ENCODE measurements at regions not wholly inside any gene's neighbourhood (a gene's known extent, or its start where the extent isn't known, plus 50 kb on each side); places are given as distances from the start of the nearest gene placed in this dataset.

- DNase-seq: no peak
Observed at GRCh38 chr2:176683618-176684111, 414.4 kb downstream of the MTX2 start.

- DNase-seq: no peak
Observed at GRCh38 chr2:176685908-176686307, 416.7 kb downstream of the MTX2 start.

DNA sequence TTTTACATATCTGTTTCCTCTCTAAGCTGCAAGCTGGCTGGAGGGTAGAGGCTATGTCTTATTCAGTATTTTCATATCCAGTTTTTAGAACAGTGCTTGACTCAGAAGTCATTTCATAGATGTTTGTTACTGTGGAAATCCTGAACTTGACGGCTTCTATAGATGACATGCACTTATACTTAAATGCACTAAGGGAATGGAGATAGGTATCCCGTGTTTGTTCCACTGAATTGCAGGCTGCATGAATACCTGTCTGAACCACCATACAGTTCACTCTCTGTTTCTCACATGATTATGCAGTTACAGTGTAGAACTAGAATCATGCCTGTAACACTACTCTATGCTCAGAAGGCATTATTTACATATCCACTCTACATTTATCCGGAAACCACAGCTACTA is 417.1 kb downstream of the MTX2 start:
- DNase-seq: no peak

- DNase-seq: no peak
Observed at GRCh38 chr2:176687342-176687741, 418.1 kb downstream of the MTX2 start.

GRCh38 chr2:176687944-176688343 is 418.7 kb downstream of the MTX2 start:
- DNase-seq: no peak

DNA sequence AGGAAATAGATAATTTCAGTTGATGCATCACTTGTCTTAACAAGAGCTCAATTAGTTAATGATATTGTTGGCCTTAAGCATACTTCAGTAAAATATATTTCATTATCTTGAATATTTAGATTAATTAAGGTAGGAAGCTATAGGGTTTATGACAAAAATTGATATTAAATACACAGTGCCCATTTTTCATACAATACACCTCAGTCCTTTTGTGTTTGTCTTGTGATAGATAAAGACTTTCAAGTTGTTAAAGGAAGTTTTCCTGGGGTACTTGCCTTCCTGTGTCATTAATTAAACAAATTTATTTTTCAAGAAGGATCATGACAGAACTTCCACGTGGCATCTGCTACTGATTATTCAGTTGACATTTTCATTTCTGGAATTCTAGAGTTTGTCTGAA is 420.5 kb downstream of the MTX2 start:
- DNase-seq: no peak

DNA sequence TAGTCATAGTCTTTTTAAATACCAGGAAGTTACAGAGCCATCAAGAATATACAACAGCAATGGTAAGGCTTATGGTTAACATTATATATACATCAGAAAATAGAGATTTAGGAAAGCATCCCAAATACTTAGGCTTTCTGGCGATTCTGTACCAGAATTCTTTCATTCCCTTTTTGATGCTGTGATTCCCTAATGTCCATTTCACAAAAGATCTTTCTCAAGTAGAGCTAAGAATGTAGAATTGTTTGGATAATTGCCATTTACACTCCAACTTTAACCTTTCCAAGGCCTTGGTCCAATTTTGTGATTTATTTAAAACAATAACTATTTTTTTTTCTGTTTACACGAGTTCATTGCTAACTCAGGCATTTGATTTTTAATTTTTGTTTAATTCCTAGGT is 422.2 kb downstream of the MTX2 start:
- DNase-seq: no peak

DNA sequence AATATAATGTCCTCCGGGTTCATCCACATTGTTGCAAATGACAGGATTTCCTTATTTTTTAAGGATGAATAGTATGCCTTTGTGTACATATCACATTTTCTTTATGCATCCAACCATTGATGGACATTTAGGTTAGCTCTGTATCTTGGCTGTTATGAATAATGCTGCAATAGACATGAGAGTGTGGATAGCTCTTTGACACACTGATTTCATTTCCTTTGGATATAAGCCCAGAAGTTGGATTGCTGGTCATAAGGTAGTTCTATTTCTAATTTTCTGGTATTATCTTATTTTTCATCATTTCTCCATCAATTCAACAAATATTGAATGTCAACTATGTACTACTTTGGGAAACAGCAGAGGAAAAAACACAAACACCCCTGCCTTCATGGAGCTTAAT is 423.3 kb downstream of the MTX2 start:
- DNase-seq: no peak

- no peak for DNase-seq
Observed at GRCh38 chr2:176699098-176699497, 429.9 kb downstream of the MTX2 start.

- DNase-seq: no peak
Observed at GRCh38 chr2:176699644-176700043, 430.4 kb downstream of the MTX2 start.

- DNase-seq: no peak
Observed at GRCh38 chr2:176702131-176702530, 432.9 kb downstream of the MTX2 start.

DNA sequence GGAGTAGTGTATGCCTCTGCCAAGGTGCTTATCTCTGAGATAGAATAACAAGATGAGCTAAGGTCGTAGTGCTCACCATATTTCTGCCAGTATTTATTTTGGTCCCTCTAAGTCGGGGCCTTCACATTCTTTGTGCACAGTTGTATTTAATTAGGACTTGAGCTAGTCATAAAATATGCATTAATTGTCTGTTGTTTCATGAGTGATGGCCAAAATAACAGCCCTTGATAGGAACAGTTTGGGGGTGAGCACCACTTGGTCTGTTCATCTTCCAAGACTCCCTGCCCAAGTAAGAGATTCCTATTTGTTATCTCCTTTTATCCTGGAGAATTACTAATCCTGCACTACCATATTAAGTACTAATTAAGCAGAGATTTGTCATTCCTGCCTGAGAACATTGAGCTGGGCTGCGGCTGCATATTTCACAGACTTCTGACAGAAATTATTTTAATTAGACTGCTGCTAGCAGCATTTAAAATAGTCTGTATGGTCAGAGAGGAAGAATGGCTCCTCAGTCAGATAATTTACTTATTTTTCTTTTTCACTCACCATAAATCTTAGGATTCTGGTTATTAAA is 435.1 kb downstream of the MTX2 start:
- DNase-seq: no peak

DNA sequence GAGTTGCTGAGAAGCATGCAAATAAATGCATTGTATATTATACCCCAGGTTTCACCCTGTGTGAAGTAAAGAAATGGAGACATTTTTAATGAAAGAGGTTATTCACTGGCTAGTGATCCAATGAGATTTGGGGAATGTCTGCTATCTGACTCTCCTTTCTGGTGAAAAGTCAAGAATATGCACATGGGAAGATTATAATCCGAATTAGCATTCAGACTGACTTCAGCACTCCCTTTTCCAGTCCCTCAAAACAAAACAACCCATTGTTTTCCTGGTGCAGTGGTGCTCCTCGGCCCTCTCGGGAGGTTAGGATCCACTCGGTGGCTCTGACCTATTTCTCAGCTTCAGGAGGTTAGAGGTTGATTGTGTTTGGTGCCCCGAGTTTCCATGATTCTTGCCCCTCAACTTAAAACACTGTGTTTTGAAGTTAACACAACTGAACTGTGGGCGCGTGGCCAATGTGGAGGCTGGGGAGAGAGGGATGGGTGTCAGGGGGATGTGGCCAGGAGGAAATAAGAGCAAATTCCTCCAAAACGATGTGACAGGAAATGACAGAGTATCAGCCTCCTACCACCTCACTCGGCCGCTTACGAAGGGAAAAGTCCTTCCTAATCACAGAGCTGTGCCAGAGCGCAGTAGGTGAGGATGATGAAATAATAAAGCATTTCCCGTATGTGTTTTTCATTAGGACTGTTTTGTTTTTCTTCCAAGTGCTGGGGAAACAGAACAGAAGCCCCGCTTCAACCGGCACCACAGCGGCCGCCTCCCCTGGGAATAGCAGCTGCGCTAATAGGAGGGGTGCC is 440.1 kb downstream of the MTX2 start:
- DNase-seq: no peak

DNA sequence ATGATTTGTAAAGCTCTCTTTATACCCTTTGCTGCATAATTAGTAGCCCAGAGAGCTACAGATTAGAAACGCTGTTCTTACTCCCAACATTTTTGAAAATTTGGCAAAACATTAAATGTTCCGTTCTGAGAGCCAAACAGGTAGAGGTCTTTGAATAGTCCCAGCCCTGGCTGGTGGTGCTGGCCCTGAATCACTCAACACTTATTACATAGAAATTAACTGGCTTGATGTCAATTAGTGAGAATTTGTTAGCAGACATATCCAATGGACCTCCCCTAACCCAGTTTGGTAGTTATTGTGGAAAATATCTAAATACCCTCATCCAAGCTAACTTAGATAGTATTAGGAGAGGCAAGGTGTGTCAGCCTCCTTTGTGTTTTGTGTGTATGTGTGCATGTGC is 440.7 kb downstream of the MTX2 start:
- DNase-seq: no peak

- DNase-seq: no peak
Observed at GRCh38 chr2:176710657-176711186, 441.5 kb downstream of the MTX2 start.

DNA sequence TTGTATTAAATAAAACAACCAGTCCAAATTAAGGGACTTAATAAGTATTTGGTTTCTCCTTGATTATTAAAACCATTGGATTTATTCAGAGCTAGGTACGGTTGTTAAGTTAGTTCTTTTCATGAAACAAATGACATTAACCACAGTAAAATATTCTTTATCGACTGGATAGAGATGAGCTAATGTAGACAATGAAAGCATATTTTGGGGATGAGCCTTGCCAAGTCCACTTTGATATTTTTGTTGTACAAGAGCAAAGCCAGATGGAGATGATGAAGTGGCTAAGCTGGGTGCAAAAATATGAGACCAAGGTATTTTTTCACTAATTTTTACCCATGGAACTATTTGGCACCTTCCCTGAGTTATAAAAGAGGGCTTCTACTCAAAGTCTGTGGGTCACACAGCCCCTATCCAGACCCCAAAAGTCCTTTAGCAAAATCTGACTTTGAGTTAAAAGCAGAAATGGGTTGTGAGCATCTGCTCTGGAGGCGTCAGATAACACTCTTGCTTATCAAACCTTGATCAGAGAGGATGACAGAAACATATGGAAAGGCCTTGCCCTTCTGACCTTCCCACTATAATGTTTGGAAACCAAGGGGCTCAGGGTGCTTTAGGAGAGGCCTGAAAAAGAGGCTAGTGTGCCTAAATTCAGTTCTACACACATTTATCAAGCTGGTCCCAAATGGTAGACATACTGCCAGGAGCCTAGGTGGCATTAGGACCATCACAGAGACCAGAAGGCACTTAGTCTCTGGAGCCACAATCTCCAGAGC is 456.8 kb downstream of the MTX2 start:
- DNase-seq: no peak

GRCh38 chr2:176727696-176728095 is 458.5 kb downstream of the MTX2 start:
- DNase-seq: no peak

DNA sequence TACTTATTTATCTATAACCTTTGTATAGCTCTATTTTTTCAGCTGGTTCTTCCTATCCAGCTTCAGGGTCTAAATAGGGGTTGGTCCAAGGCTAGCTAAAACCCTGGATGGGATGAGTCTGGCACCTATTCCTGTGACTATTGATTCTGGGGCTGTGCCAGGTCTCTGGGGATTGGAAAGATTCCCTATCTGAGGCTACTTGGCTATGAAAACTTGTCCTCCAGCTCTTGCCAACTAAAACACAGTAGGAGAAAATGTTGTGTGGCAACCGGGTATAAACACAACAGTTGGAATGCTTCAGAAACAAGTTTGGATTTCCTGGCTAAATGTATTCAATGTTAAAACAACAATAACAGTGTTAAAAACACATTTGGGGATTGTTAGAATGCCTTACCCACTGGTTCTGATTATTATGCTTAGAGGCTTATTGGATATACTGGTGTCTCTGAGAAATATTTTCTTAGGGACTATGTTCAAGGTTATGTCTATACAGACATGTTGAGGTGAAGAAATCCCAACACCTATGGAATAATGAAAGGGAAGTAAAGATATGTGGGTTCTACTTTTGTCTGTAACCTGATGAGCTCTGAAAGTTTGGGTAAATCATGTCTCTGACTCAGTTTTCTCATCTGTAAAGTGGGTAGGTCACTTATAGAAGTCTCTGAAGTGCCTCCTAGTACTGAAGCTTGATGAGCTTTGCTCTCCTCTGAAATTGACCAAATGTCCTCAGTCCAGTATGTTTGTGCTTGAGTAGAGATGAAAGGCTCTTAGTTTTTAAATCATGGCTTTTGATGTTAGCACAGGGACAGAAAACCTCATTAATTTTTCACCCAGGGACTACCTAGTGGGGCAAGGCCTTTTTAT is 460.7 kb downstream of the MTX2 start:
- no peak for DNase-seq

- DNase-seq: no peak
Observed at GRCh38 chr2:176732780-176733179, 463.5 kb downstream of the MTX2 start.

GRCh38 chr2:176733698-176734430 is 464.6 kb downstream of the MTX2 start:
- no peak for DNase-seq

- DNase-seq: no peak
Observed at GRCh38 chr2:176734868-176735267, 465.6 kb downstream of the MTX2 start.

DNA sequence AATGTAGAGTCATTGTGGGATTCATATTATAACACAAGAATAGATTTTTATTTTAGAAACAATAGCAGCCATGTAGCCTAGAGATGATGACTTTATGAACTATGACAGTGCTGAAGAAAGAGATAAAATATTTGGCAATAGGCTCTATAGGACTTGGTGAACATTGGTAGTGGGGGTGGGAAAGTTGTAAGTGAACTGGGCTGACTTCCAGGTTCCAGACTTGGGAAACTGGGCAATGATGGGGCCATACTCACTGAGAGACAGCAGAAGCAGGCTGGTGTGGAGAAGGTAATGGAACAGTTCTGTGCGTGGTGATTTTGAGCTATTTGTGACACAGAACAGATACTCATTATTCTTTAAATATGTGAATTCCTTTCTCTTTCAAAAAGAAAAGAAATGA is 470.3 kb upstream of the HNRNPA3 start:
- DNase-seq: no peak

All from DMS79 treated with DMSO at 0.1 percent for 48 hours (cell line).